H1 (cell line): ENCODE measurements at regions not wholly inside any gene's neighbourhood (a gene's known extent, or its start where the extent isn't known, plus 50 kb on each side); places are given as distances from the start of the nearest gene placed in this dataset.

ENCODE experiments used
- CTCF ChIA-PET: fragments of 300-600 bp; sonication (Branson Sonifier 250); formaldehyde crosslinking; loops from one replicate; lab custom pipeline; 2021; ENCODE audit not compliant: partially characterized antibody; lab: Charles Lee
- POLR2A ChIA-PET: fragments of 300-600 bp; sonication (Branson Sonifier 250); formaldehyde crosslinking; loops from one replicate; lab custom pipeline; 2021; ENCODE audit warnings: inconsistent platforms; ENCODE audit not compliant: partially characterized antibody; lab: Charles Lee
- DNase-seq, 2 experiments: peaks; one replicate each; pipeline versions ENCODE4 v3.0.0 to v3.0.0-alpha.2; 2010 to 2022; ENCODE audit warnings: low spot score in 2 of 2, low read depth in 1 of 2, mixed read lengths in 1 of 2
- FAIRE-seq: peaks from 2 replicates; lab custom pipeline; 2011; peaks lifted over from hg19 to GRCh38; lab: Jason Lieb, UNC
- H2AFZ ChIP-seq: 2 replicates; pipeline ENCODE4 v1.8.1; 2012; ENCODE audit warnings: low read length, inconsistent platforms
- H2AK5ac ChIP-seq: 2 replicates; pipeline ENCODE4 v1.6.1; 2013; ENCODE audit warnings: low read depth, low read length
- H2BK120ac ChIP-seq: replicated peaks from 2 replicates; pipeline ENCODE3; 2013; ENCODE audit warnings: low read depth, low read length, inconsistent platforms
- H2BK12ac ChIP-seq: 2 replicates; pipeline ENCODE4 v1.6.1; 2013; ENCODE audit warnings: low read depth, low read length
- H2BK15ac ChIP-seq: 2 replicates; pipeline ENCODE4 v1.6.1; 2013; ENCODE audit warnings: low read length
- H2BK20ac ChIP-seq: 2 replicates; pipeline ENCODE4 v1.6.1; 2013; ENCODE audit warnings: low read length
- H2BK5ac ChIP-seq: 2 replicates; pipeline ENCODE4 v1.6.1; 2013; ENCODE audit warnings: low read depth, low read length
- H3K14ac ChIP-seq: 2 replicates; pipeline ENCODE4 v1.6.1; 2013; ENCODE audit warnings: inconsistent platforms; ENCODE audit not compliant: insufficient read length
- H3K18ac ChIP-seq: 2 replicates; pipeline ENCODE4 v1.6.1; 2013; ENCODE audit warnings: low read length; ENCODE audit errors: extremely low read depth
- H3K23ac ChIP-seq: 2 replicates; pipeline ENCODE4 v1.6.1; 2013; ENCODE audit warnings: inconsistent platforms; ENCODE audit not compliant: insufficient read length
- H3K23me2 ChIP-seq: 2 replicates; pipeline ENCODE4 v1.6.1; 2013; ENCODE audit warnings: low read depth, low read length
- H3K27ac ChIP-seq: 2 replicates; pipeline ENCODE4 v1.6.1; 2011; ENCODE audit warnings: low read depth, low read length, inconsistent platforms
- H3K27me3 ChIP-seq, 4 experiments: replicated peaks in 1 of 4; 1 replicate in 1 of 4; 2 replicates in 3 of 4; pipeline versions ENCODE4 v1.6.1 to v1.8.1; 2011 to 2013; ENCODE audit warnings: low read length in 3 of 4, mild to moderate bottlenecking in 3 of 4, inconsistent platforms in 2 of 4, mixed read lengths in 2 of 4, moderate library complexity in 1 of 4; ENCODE audit not compliant: control insufficient read depth in 3 of 4, insufficient read depth in 3 of 4; ENCODE audit errors: extremely low read depth in 1 of 4
- H3K36me3 ChIP-seq, 4 experiments: 2 replicates each; pipeline versions ENCODE4 v1.6.1 to v1.8.1; 2011 to 2013; ENCODE audit warnings: mild to moderate bottlenecking in 4 of 4, low read length in 3 of 4, moderate library complexity in 2 of 4, control low read depth in 1 of 4, inconsistent platforms in 1 of 4; ENCODE audit not compliant: insufficient read depth in 4 of 4, control insufficient read depth in 2 of 4
- H3K4ac ChIP-seq: replicated peaks from 2 replicates; pipeline ENCODE3; 2013; ENCODE audit warnings: low read length, low read depth, mixed read lengths, inconsistent platforms; ENCODE audit not compliant: insufficient read length
- H3K4me1 ChIP-seq, 4 experiments: replicated peaks in 1 of 4; 1 replicate in 1 of 4; 2 replicates in 3 of 4; pipeline versions ENCODE4 v1.6.1 to v1.8.1; 2011 to 2013; ENCODE audit warnings: low read length in 3 of 4, inconsistent platforms in 2 of 4, mixed read lengths in 1 of 4; ENCODE audit not compliant: insufficient read depth in 4 of 4, control insufficient read depth in 3 of 4
- H3K4me2 ChIP-seq, 2 experiments: 2 replicates each; pipeline versions ENCODE4 v1.6.1 to v1.8.1; 2011 to 2013; ENCODE audit warnings: low read depth in 2 of 2, low read length in 2 of 2, control low read depth in 1 of 2, inconsistent platforms in 1 of 2, mild to moderate bottlenecking in 1 of 2; ENCODE audit not compliant: insufficient read depth in 1 of 2
- H3K4me3 ChIP-seq, 4 experiments: fragments of 200-600, 300-600 bp in 1 of 4; sonication (generic), shearing (Covaris generic), sonication (Bioruptor Twin) in 1 of 4; 2 replicates each; pipeline versions ENCODE4 v1.5.1 to v1.8.1; 2011 to 2016; ENCODE audit warnings: low read length in 4 of 4, low read depth in 3 of 4, control low read depth in 2 of 4, inconsistent platforms in 2 of 4, mild to moderate bottlenecking in 2 of 4, mixed read lengths in 1 of 4, moderate library complexity in 1 of 4; ENCODE audit not compliant: insufficient read depth in 2 of 4; ENCODE audit errors: extremely low read depth in 1 of 4
- H3K56ac ChIP-seq: replicated peaks from 2 replicates; pipeline ENCODE3; 2013; ENCODE audit warnings: low read depth, mild to moderate bottlenecking, mixed read lengths, low read length, inconsistent platforms; ENCODE audit not compliant: insufficient read length
- H3K79me1 ChIP-seq: 2 replicates; pipeline ENCODE4 v1.6.1; 2013; ENCODE audit warnings: low read depth, low read length, control low read depth
- H3K79me2 ChIP-seq, 2 experiments: 2 replicates each; pipeline versions ENCODE4 v1.6.1 to v1.8.1; 2012 to 2013; ENCODE audit warnings: low read length in 2 of 2, mild to moderate bottlenecking in 2 of 2, inconsistent platforms in 1 of 2; ENCODE audit not compliant: insufficient read depth in 2 of 2, control insufficient read depth in 1 of 2
- H3K9ac ChIP-seq, 4 experiments: replicated peaks in 1 of 4; 1 replicate in 1 of 4; 2 replicates in 3 of 4; pipeline versions ENCODE4 v1.6.1 to v1.8.1; 2011 to 2013; ENCODE audit warnings: low read depth in 3 of 4, low read length in 3 of 4, control low read depth in 2 of 4, mild to moderate bottlenecking in 2 of 4, moderate library complexity in 2 of 4, inconsistent platforms in 1 of 4; ENCODE audit errors: extremely low read depth in 1 of 4
- H3K9me3 ChIP-seq, 2 experiments: 2 replicates each; pipeline versions ENCODE4 v1.6.1 to v1.8.1; 2012 to 2013; ENCODE audit warnings: mild to moderate bottlenecking in 2 of 2, moderate library complexity in 2 of 2, control low read depth in 1 of 2, inconsistent platforms in 1 of 2, low read depth in 1 of 2, low read length in 1 of 2, mixed read lengths in 1 of 2; ENCODE audit not compliant: insufficient read depth in 2 of 2
- H4K20me1 ChIP-seq, 2 experiments: replicated peaks in 1 of 2; 2 replicates each; pipeline versions ENCODE3 to v1.8.1; 2011 to 2013; ENCODE audit warnings: inconsistent platforms in 2 of 2, low read length in 2 of 2, mild to moderate bottlenecking in 1 of 2; ENCODE audit not compliant: insufficient read depth in 2 of 2, control insufficient read depth in 1 of 2
- H4K5ac ChIP-seq: 2 replicates; pipeline ENCODE4 v1.6.1; 2013; ENCODE audit warnings: low read length, low read depth, mixed read lengths, inconsistent platforms; ENCODE audit not compliant: insufficient read length
- H4K8ac ChIP-seq: 2 replicates; pipeline ENCODE4 v1.8.0; 2013; ENCODE audit warnings: mild to moderate bottlenecking, moderate library complexity, low read length, inconsistent platforms; ENCODE audit not compliant: insufficient read depth; ENCODE audit errors: extremely low read depth
- H4K91ac ChIP-seq: replicated peaks from 2 replicates; pipeline ENCODE3; 2013; ENCODE audit warnings: low read length, mixed read lengths, inconsistent platforms; ENCODE audit not compliant: insufficient read length
- ATF3 ChIP-seq: IDR thresholded peaks from 2 replicates; pipeline ENCODE4 v1.6.1; 2011; ENCODE audit warnings: low read depth, mild to moderate bottlenecking, low read length; ENCODE audit not compliant: insufficient read depth
- MAFK ChIP-seq: IDR thresholded peaks from 2 replicates; pipeline ENCODE4 v1.6.1; 2012; ENCODE audit warnings: low read depth, mild to moderate bottlenecking, improper control_type of control experiment, low read length
- WGBS, 2 experiments: shearing (Covaris generic) in 1 of 2; methylation state at CpG; one replicate each; pipeline versions ENCODE4 v1.1.6 to v1.1.7; 2013 to 2015; ENCODE audit warnings: low lambda C conversion rate in 2 of 2, mixed read lengths in 2 of 2, inconsistent platforms in 1 of 2, low coverage in 1 of 2, missing lambda C conversion rate in 1 of 2; ENCODE audit not compliant: insufficient replicate concordance in 2 of 2, insufficient coverage in 1 of 2, insufficient read length in 1 of 2; ENCODE audit errors: extremely low coverage in 1 of 2, missing lambda C conversion rate in 1 of 2; 5-methylcytosine and 5-hydroxymethylcytosine counted together

GRCh38 chr7:130908345-130909160, 174.5 kb upstream of the KLF14 start:
- TF ChIP-seq MAFK (peak; percentile 79; the same call in 1 of the 2 replicates), ATF3 (no peak)
- FAIRE-seq (no peak), DNase-seq (no peak)
- Histone ChIP-seq H3K4ac (no peak overlapping the region), H2BK120ac (no peak overlapping the region), H3K27me3 (no peaks in the 10 kb centered on the region), H3K4me1 (peaks cover 8 to 41% (median 25%) of the 10 kb centered on the region in 4 experiments), H2BK15ac (no peak overlapping the region), H4K5ac (no peak overlapping the region), H4K20me1 (no peaks in the 10 kb centered on the region), H3K18ac (no peak overlapping the region), H3K79me1 (no peaks in the 10 kb centered on the region; the same call in 1 of the 2 replicates), H3K23ac (no peak overlapping the region), H3K23me2 (no peaks in the 10 kb centered on the region), H2AK5ac (no peak overlapping the region), H3K4me3 (no peak overlapping the region), H2BK20ac (no peak overlapping the region; the same call in 1 of the 2 replicates), H3K4me2 (no peak overlapping the region), H3K27ac (no peak overlapping the region), H3K79me2 (no peaks in the 10 kb centered on the region), H4K8ac (no peak overlapping the region), H3K14ac (no peak overlapping the region), H2BK5ac (no peak overlapping the region), H4K91ac (peak overlapping the region; percentile 15), H3K36me3 (no peaks in the 10 kb centered on the region), H3K9ac (no peak overlapping the region), H2AFZ (no peak overlapping the region), H2BK12ac (no peak overlapping the region), H3K9me3 (no peaks in the 10 kb centered on the region), H3K56ac (no peak overlapping the region)
- POLR2A ChIA-PET: no interaction called here
- CTCF ChIA-PET: interaction anchor here (0.6 to 2.1 kb wide), 6 partner anchors 20 to 1699 kb away, joined by 3 to 5 read pairs (median 4); no protein-coding TSS in a partner anchor
- 96% methylated on average over 9 of the region's 11 CpGs; no CpG with 5 or more reads in 1 of the 2 experiments for WGBS, 2 experiments
